BLaER1 treated with 17β-estradiol and CSF1 and Interleukin-3, amounts not matched to agents 10 nM and 100 nM (cell line): ENCODE measurements at regions not wholly inside any gene's neighbourhood (a gene's known extent, or its start where the extent isn't known, plus 50 kb on each side); places are given as distances from the start of the nearest gene placed in this dataset.

Experiments
- H3K27ac ChIP-seq, 11 experiments: shearing (Covaris generic); formaldehyde crosslinking; 2 replicates each; pipeline ENCODE4 v1.8.1; 2022
- H3K27me3 ChIP-seq, 11 experiments: shearing (Covaris generic); formaldehyde crosslinking; 2 replicates each; pipeline ENCODE4 v1.8.1; 2022
- H3K36me3 ChIP-seq, 11 experiments: shearing (Covaris generic); formaldehyde crosslinking; 2 replicates each; pipeline ENCODE4 v1.8.1; 2022
- H3K4me1 ChIP-seq, 10 experiments: shearing (Covaris generic); formaldehyde crosslinking; 2 replicates each; pipeline ENCODE4 v1.8.1; 2022
- H3K4me2 ChIP-seq, 11 experiments: shearing (Covaris generic); formaldehyde crosslinking; 2 replicates each; pipeline ENCODE4 v1.8.1; 2022
- H3K4me3 ChIP-seq, 10 experiments: shearing (Covaris generic); formaldehyde crosslinking; 2 replicates each; pipeline ENCODE4 v1.8.1; 2022
- H3K9ac ChIP-seq, 11 experiments: shearing (Covaris generic); formaldehyde crosslinking; 2 replicates each; pipeline ENCODE4 v1.8.1; 2022
- H3K9me3 ChIP-seq, 11 experiments: shearing (Covaris generic); formaldehyde crosslinking; replicated peaks in 1 of 11; 2 replicates each; pipeline ENCODE4 v1.8.1; 2022
- H4K20me1 ChIP-seq, 11 experiments: shearing (Covaris generic); formaldehyde crosslinking; 2 replicates each; pipeline ENCODE4 v1.8.1; 2022
- Cebpa-rat ChIP-seq, 11 experiments: shearing (Covaris generic); IDR thresholded peaks; 2 replicates each; pipeline ENCODE4 v1.8.1; 2022

DNA sequence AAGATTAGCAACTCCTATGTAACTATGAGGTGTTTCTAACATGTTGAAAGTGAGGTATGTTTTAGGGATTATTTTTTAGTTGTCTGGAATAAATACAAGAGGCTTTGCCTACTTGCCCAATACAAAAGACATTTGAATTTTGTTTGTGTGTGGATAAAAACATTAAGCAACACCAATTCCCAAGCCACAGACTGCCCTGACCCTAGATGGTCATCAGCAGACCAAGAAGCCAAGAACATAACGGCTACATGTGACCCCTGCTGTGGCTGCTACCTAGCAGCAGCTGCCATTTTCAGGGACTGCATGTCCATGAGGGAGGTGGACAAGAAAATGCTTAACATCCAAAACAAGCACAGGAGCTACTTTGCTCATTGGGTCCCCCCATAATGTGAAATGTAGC, 70.5 kb upstream of the QRFPR start:
- no peaks in the 10 kb centered on the region for H3K4me1 ChIP-seq
- H3K9me3 ChIP-seq = no peaks in the 10 kb centered on the region
- H3K4me3 ChIP-seq = no peak overlapping the region
- no peak overlapping the region for H3K9ac ChIP-seq
- no peaks in the 10 kb centered on the region for H4K20me1 ChIP-seq
- no peak for TF ChIP-seq Cebpa-rat (IDR thresholded peaks at IDR 0.05)
- no peaks in the 10 kb centered on the region for H3K27me3 ChIP-seq
- no peak overlapping the region for H3K4me2 ChIP-seq
- no peaks in the 10 kb centered on the region for H3K36me3 ChIP-seq
- no peak overlapping the region for H3K27ac ChIP-seq

DNA sequence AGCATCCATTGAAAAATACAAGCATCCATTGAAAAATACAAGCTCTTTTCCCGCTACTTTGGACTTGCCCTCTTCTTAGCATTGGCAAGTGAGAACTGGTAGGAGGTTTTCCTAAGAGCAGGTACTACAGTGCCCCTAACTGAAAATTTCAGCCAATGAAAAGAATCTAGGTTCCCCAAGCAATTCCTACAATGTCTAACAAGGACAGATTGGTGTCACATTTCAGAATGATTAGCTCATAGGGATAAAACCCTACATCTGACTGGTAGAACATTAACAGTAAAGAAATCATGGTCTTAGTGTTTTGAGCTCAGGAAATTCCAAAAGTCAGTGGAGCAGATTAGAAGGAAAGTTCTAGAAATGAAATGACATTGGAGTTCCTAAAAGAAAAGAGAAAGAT, 68.6 kb upstream of the QRFPR start:
- no peaks in the 10 kb centered on the region for H4K20me1 ChIP-seq
- no peaks in the 10 kb centered on the region for H3K36me3 ChIP-seq
- no peak overlapping the region for H3K27ac ChIP-seq
- H3K9me3 ChIP-seq = no peaks in the 10 kb centered on the region; a peak in 1 of 22 replicates
- H3K4me3 ChIP-seq = no peak overlapping the region
- no peak overlapping the region for H3K4me2 ChIP-seq
- no peaks in the 10 kb centered on the region for H3K4me1 ChIP-seq
- no peak overlapping the region for H3K9ac ChIP-seq
- H3K27me3 ChIP-seq = no peaks in the 10 kb centered on the region
- no peak for TF ChIP-seq Cebpa-rat (IDR thresholded peaks at IDR 0.05)

- H3K4me3 ChIP-seq = no peak overlapping the region
- TF ChIP-seq Cebpa-rat (IDR thresholded peaks at IDR 0.05) = no peak
These were observed 67.4 kb upstream of the QRFPR start for GRCh38 chr4:121448231-121448630.

GRCh38 chr4:121439669-121440068, 58.9 kb upstream of the QRFPR start:
- Histone ChIP-seq H3K36me3 (no peaks in the 10 kb centered on the region), H3K27me3 (no peaks in the 10 kb centered on the region), H4K20me1 (no peaks in the 10 kb centered on the region), H3K27ac (no peak overlapping the region), H3K4me3 (no peak overlapping the region), H3K4me2 (no peak overlapping the region), H3K9me3 (peaks cover 20 to 43% (median 32%) of the 10 kb centered on the region in 11 experiments; a peak in 21 of 22 replicates), H3K4me1 (no peaks in the 10 kb centered on the region), H3K9ac (no peak overlapping the region)
- no peak for TF ChIP-seq Cebpa-rat (IDR thresholded peaks at IDR 0.05)

More at GRCh38 chr4:121448231-121448630, 67.4 kb upstream of the QRFPR start:
- Histone ChIP-seq H3K27ac (no peak overlapping the region), H3K9ac (no peak overlapping the region), H4K20me1 (no peaks in the 10 kb centered on the region), H3K4me2 (no peak overlapping the region), H3K4me1 (no peaks in the 10 kb centered on the region), H3K36me3 (no peaks in the 10 kb centered on the region), H3K9me3 (no peaks in the 10 kb centered on the region; a peak in 1 of 22 replicates), H3K27me3 (no peaks in the 10 kb centered on the region)
